ENCODE measurements at regions not wholly inside any gene's neighbourhood (a gene's known extent, or its start where the extent isn't known, plus 50 kb on each side); places are given as distances from the start of the nearest gene placed in this dataset.

- CTCF ChIA-PET (ENCODE audit: low intra/inter-chr PET ratio, low total read pairs): no interaction called here
- Histone ChIP-seq H3K27me3 (ENCODE audit: control insufficient read depth in 1 of 2, insufficient read depth in 2 of 2, low read length in 2 of 2) (no peaks in the 10 kb centered on the region), H3K4me3 (replicated peaks in 1 of 3; ENCODE audit: insufficient read depth in 1 of 3, low read depth in 2 of 3, low read length in 3 of 3) (no peak overlapping the region), H3K9ac (ENCODE audit: insufficient read depth, low read depth, low read length) (no peak overlapping the region), H3K27ac (ENCODE audit: extremely low read length, insufficient read depth, low read length) (no peak overlapping the region), H3K4me1 (ENCODE audit: insufficient read depth, low read length) (no peaks in the 10 kb centered on the region), H3K36me3 (replicated peaks in 1 of 2; ENCODE audit: control insufficient read depth in 1 of 2, insufficient read depth in 2 of 2, low read length in 2 of 2) (no peaks in the 10 kb centered on the region), H3K9me3 (ENCODE audit: low read length) (no peaks in the 10 kb centered on the region), H3K79me2 (ENCODE audit: insufficient read depth, low read length) (no peaks in the 10 kb centered on the region), H2AFZ (ENCODE audit: low read length) (no peak overlapping the region), H4K20me1 (ENCODE audit: insufficient read depth, low read length) (no peaks in the 10 kb centered on the region), H3K4me2 (ENCODE audit: low read depth, low read length) (no peak overlapping the region)
- intact Hi-C loops (cut with micrococcal nuclease; ENCODE audit: unreplicated experiment) (no loop called here), in situ Hi-C loops (cut with HindIII; ENCODE audit: extremely low pct_ligation_motif_present, low pct_unique_long_range_greater_than_20kb) (no loop called here)
- TF ChIP-seq ATF2 (CRISPR knock-in tag; IDR thresholded peaks at IDR 0.05): no peak
- TF ChIP-seq MTF2 (CRISPR knock-in tag; IDR thresholded peaks at IDR 0.05; ENCODE audit: borderline replicate concordance): no peak
- TF ChIP-seq BRCA1 (CRISPR knock-in tag; IDR thresholded peaks at IDR 0.05): no peak
- TF ChIP-seq MYNN (CRISPR knock-in tag; IDR thresholded peaks at IDR 0.05; ENCODE audit: low read depth): no peak
- TF ChIP-seq RAD21 (CRISPR knock-in tag; IDR thresholded peaks at IDR 0.05): no peak
- no peak for TF ChIP-seq ZNF720 (CRISPR knock-in tag; IDR thresholded peaks at IDR 0.05)
- no peak for TF ChIP-seq ZNF143 (CRISPR knock-in tag; IDR thresholded peaks at IDR 0.05)
- no peak for TF ChIP-seq ZFP90 (CRISPR knock-in tag; IDR thresholded peaks at IDR 0.05; ENCODE audit: borderline replicate concordance)
- no peak for TF ChIP-seq ZNF546 (CRISPR knock-in tag; conservative IDR thresholded peaks at IDR 0.05)
- no peak for TF ChIP-seq ZBED4 (CRISPR knock-in tag; IDR thresholded peaks at IDR 0.05; ENCODE audit: borderline replicate concordance)
- no peak for TF ChIP-seq RELA (CRISPR knock-in tag; IDR thresholded peaks at IDR 0.05)
- no peak for TF ChIP-seq ZFP37 (CRISPR knock-in tag; IDR thresholded peaks at IDR 0.05; ENCODE audit: borderline replicate concordance)
- no peak for TF ChIP-seq JDP2 (CRISPR knock-in tag; IDR thresholded peaks at IDR 0.05; ENCODE audit: borderline replicate concordance)
- no peak for TF ChIP-seq TBX3 (IDR thresholded peaks at IDR 0.05; ENCODE audit: borderline replicate concordance)
- TF ChIP-seq ZNF563 (CRISPR knock-in tag; IDR thresholded peaks at IDR 0.05): no peak
- no peak for DNase-seq (ENCODE audit: low spot score)
- WGBS (ENCODE audit: low lambda C conversion rate): 0% methylated on average over 2 of the region's 3 CpGs
- FAIRE-seq: no peak
- ATAC-seq: no peak
- no TSS peak for BruUV-seq (replicated peaks)
- POLR2A ChIA-PET: no interaction called here
These were observed 190.2 kb downstream of the MATN1 start for GRCh38 chr1:30533141-30533540.
